ENCODE measurements at regions not wholly inside any gene's neighbourhood (a gene's known extent, or its start where the extent isn't known, plus 50 kb on each side); places are given as distances from the start of the nearest gene placed in this dataset.
"Not testable (repeated sequence)": the region's sequence is repeated elsewhere in the genome, so short reads cannot be mapped to it uniquely, and the experiment has no call there.

GRCh38 chr17:43312011-43312410, 78.2 kb upstream of the RNU2-1 start:
- no peak overlapping the region for H3K4me3 ChIP-seq (ENCODE audit: low read depth, poor library complexity, severe bottlenecking)
- WGBS, 2 donors = 92 to 96% methylated on average over 5 of the region's 5 CpGs
- TF ChIP-seq POLR2A (IDR thresholded peaks at IDR 0.05) (no peak), CTCF (IDR thresholded peaks at IDR 0.05) (no peak)
- intact Hi-C loops (cut with DNase I; ENCODE audit: low total_unique reads) = loop anchor here (10.0 kb wide), 1 partner anchor 287 kb away; the partner anchor contains the start of genes RND2 and VAT1
- peak in 1 of 2 donors; percentile 46 for DNase-seq (ENCODE audit: low spot score in 2 of 2)

GRCh38 chr17:43309505-43310332, 75.9 kb upstream of the RNU2-1 start:
- WGBS, 2 donors = 32% methylated on average over 12 of the region's 12 CpGs
- DNase-seq (ENCODE audit: low spot score in 2 of 2) = peak; percentile 3 to 37
- intact Hi-C loops (cut with DNase I; ENCODE audit: low total_unique reads) = loop anchor here (10.0 kb wide), 1 partner anchor 285 kb away; the partner anchor contains the start of genes RND2 and VAT1
- no peak for TF ChIP-seq POLR2A (IDR thresholded peaks at IDR 0.05)
- no peak for TF ChIP-seq CTCF (IDR thresholded peaks at IDR 0.05)
- no peak overlapping the region for H3K4me3 ChIP-seq (ENCODE audit: low read depth, poor library complexity, severe bottlenecking)

GRCh38 chr17:43308999-43309398, 75.2 kb upstream of the RNU2-1 start:
- intact Hi-C loops (cut with DNase I; ENCODE audit: low total_unique reads) = no loop called here
- no peak overlapping the region for H3K4me3 ChIP-seq (ENCODE audit: low read depth, poor library complexity, severe bottlenecking)
- no peak for TF ChIP-seq POLR2A (IDR thresholded peaks at IDR 0.05)
- no peak for TF ChIP-seq CTCF (IDR thresholded peaks at IDR 0.05)
- 78 to 80% methylated on average over 6 of the region's 6 CpGs for WGBS, 2 donors
- peak; percentile 1 to 10 for DNase-seq (ENCODE audit: low spot score in 2 of 2)

- 100% methylated on average over 3 of the region's 23 CpGs; no CpG with 5 or more reads in 1 of the 2 donors for WGBS, 2 donors
- intact Hi-C loops (cut with DNase I; ENCODE audit: low total_unique reads); H3K4me3 ChIP-seq (ENCODE audit: low read depth, poor library complexity, severe bottlenecking): not testable (repeated sequence)
- peak in 1 of 2 donors; percentile 7 for DNase-seq (ENCODE audit: low spot score in 2 of 2)
Observed at GRCh38 chr17:43304792-43305191, 71.0 kb upstream of the RNU2-1 start.

GRCh38 chr17:43303049-43303448, 69.3 kb upstream of the RNU2-1 start:
- H3K4me3 ChIP-seq (ENCODE audit: low read depth, poor library complexity, severe bottlenecking); intact Hi-C loops (cut with DNase I; ENCODE audit: low total_unique reads); DNase-seq (ENCODE audit: low spot score in 2 of 2): not testable (repeated sequence)
- no CpG with 5 or more reads among the region's 5 CpGs for WGBS, 2 donors

GRCh38 chr17:43299300-43300076, 65.7 kb upstream of the RNU2-1 start:
- no CpG with 5 or more reads among the region's 37 CpGs for WGBS, 2 donors

GRCh38 chr17:43289670-43290069, 55.9 kb upstream of the RNU2-1 start:
- DNase-seq (ENCODE audit: low spot score in 2 of 2); H3K4me3 ChIP-seq (ENCODE audit: low read depth, poor library complexity, severe bottlenecking); intact Hi-C loops (cut with DNase I; ENCODE audit: low total_unique reads): not testable (repeated sequence)
- no CpG with 5 or more reads among the region's 11 CpGs for WGBS, 2 donors

More at GRCh38 chr17:43299300-43300076, 65.7 kb upstream of the RNU2-1 start:
- intact Hi-C loops (cut with DNase I; ENCODE audit: low total_unique reads); DNase-seq (ENCODE audit: low spot score in 2 of 2); H3K4me3 ChIP-seq (ENCODE audit: low read depth, poor library complexity, severe bottlenecking): not testable (repeated sequence)

GRCh38 chr17:43283606-43284005, 49.8 kb upstream of the RNU2-1 start:
- DNase-seq (ENCODE audit: low spot score in 2 of 2); intact Hi-C loops (cut with DNase I; ENCODE audit: low total_unique reads); H3K4me3 ChIP-seq (ENCODE audit: low read depth, poor library complexity, severe bottlenecking): not testable (repeated sequence)
- no CpG with 5 or more reads among the region's 15 CpGs for WGBS, 2 donors

All from lower leg skin (tissue), 4 donors.